ENCODE measurements at regions not wholly inside any gene's neighbourhood (a gene's known extent, or its start where the extent isn't known, plus 50 kb on each side); places are given as distances from the start of the nearest gene placed in this dataset.

DNA sequence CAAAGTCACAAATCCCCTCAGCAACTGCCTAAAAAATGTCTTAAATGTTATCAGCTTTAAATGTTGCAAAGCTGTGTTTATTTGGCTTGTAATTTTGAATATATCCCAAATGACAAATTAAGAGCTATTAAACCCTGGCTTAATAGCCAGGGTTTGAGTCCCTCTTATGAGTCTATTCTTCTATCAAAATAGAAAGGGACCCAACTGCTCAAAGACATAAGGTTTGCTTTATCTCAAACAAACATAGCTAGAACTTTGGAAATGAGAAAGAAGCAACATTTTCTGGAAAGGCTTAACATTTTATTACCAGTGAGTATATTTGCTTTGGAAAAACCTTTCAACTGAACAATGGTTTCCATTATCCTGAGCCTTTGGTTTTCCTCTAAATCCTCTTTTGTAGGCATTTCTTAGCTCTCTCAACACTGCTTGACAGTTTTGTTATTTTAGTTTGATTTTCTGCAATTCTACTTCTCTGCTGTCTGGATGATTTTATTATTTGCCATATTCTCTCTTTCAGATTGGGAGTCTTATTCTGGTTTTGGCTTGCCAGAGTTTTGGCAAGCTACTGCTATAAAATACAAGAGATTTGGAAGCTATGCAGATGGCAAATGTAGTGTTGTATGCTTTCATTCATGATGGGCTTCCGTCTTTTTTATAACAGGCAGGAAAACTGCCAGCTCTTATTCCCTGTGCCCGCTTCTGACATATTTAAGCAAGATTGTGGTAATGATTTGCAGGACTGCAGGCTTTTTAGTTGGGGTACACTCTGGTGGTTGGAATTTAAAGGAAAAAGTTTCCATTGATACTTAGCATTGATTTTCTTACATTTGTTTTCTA lies 734.9 kb downstream of the DTWD2 start:
- H3K4me2 ChIP-seq (ENCODE audit: insufficient read depth, insufficient read length, low read length): no peak overlapping the region
- no peak for DNase-seq
- no peak overlapping the region for H2BK120ac ChIP-seq (ENCODE audit: low read depth, low read length, poor library complexity, severe bottlenecking)
- no peak overlapping the region for H3K23ac ChIP-seq (ENCODE audit: insufficient read length, low read depth, low read length)
- H2AFZ ChIP-seq (ENCODE audit: low read length): no peak overlapping the region
- H3K4me1 ChIP-seq (ENCODE audit: insufficient read depth, low read length): no peaks in the 10 kb centered on the region
- Mint-ChIP-seq H3K4me3 (no peak overlapping the region), H3K9me3 (peaks cover 17 to 23% of the 10 kb centered on the region in 2 experiments), H3K27ac (no peak overlapping the region), H3K27me3 (ENCODE audit: low read depth) (no peaks in the 10 kb centered on the region), H3K36me3 (ENCODE audit: insufficient read depth in 1 of 3, low read depth in 3 of 3) (peaks cover 0 to 23% (median 3%) of the 10 kb centered on the region in 3 experiments; a peak in 3 of 7 replicates), H3K4me1 (no peaks in the 10 kb centered on the region)
- H3K79me1 ChIP-seq (ENCODE audit: insufficient read depth, low read depth, low read length, poor library complexity, severe bottlenecking): no peaks in the 10 kb centered on the region
- TF ChIP-seq, protein P1, sequence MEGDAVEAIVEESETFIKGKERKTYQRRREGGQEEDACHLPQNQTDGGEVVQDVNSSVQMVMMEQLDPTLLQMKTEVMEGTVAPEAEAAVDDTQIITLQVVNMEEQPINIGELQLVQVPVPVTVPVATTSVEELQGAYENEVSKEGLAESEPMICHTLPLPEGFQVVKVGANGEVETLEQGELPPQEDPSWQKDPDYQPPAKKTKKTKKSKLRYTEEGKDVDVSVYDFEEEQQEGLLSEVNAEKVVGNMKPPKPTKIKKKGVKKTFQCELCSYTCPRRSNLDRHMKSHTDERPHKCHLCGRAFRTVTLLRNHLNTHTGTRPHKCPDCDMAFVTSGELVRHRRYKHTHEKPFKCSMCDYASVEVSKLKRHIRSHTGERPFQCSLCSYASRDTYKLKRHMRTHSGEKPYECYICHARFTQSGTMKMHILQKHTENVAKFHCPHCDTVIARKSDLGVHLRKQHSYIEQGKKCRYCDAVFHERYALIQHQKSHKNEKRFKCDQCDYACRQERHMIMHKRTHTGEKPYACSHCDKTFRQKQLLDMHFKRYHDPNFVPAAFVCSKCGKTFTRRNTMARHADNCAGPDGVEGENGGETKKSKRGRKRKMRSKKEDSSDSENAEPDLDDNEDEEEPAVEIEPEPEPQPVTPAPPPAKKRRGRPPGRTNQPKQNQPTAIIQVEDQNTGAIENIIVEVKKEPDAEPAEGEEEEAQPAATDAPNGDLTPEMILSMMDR (conservative IDR thresholded peaks at IDR 0.05): no peak
- no peak overlapping the region for H4K8ac ChIP-seq (replicated peaks; ENCODE audit: insufficient read length, low read depth, low read length)
- no peak overlapping the region for H4K5ac ChIP-seq (ENCODE audit: insufficient read length, low read depth, low read length)
- no peak overlapping the region for H2AK5ac ChIP-seq (ENCODE audit: insufficient read length, low read length)
- no peak overlapping the region for H4K91ac ChIP-seq (ENCODE audit: insufficient read length, low read depth, low read length)
- no CpG with 5 or more reads among the region's 2 CpGs for WGBS (ENCODE audit: extremely low coverage, insufficient read length, low lambda C conversion rate)
- no peak overlapping the region for H2BK15ac ChIP-seq (ENCODE audit: low read depth, low read length)
- H3K27me3 ChIP-seq (ENCODE audit: insufficient read depth, low read length): no peaks in the 10 kb centered on the region
- no peaks in the 10 kb centered on the region for H4K20me1 ChIP-seq (ENCODE audit: control insufficient read depth, insufficient read depth, insufficient read length)
- H3K23me2 ChIP-seq (ENCODE audit: insufficient read length, low read depth, low read length, poor library complexity, severe bottlenecking): no peaks in the 10 kb centered on the region
- H3K27ac ChIP-seq (ENCODE audit: insufficient read length, low read depth, low read length): no peak overlapping the region
- H3K79me2 ChIP-seq (ENCODE audit: insufficient read depth, low read length): no peaks in the 10 kb centered on the region
- no peaks in the 10 kb centered on the region for H3K9me3 ChIP-seq (ENCODE audit: control insufficient read depth, low read depth, low read length)
- H3K4ac ChIP-seq (ENCODE audit: low read depth, low read length): no peak overlapping the region
- no peak overlapping the region for H3T11ph ChIP-seq (ENCODE audit: low read length)
- H2BK20ac ChIP-seq (ENCODE audit: low read depth, low read length, poor library complexity, severe bottlenecking): no peak overlapping the region
- H3K56ac ChIP-seq (ENCODE audit: insufficient read length, low read depth, low read length): no peak overlapping the region
- no peak overlapping the region for H2BK5ac ChIP-seq (ENCODE audit: insufficient read length, low read length)
- H3K18ac ChIP-seq (ENCODE audit: insufficient read length, low read depth, low read length): no peak overlapping the region
- H3K14ac ChIP-seq (ENCODE audit: insufficient read depth, low read length): no peak overlapping the region
- no peak overlapping the region for H2BK12ac ChIP-seq (ENCODE audit: insufficient read length, low read depth, low read length)
- H3K9ac ChIP-seq (ENCODE audit: extremely low read depth, insufficient read length, low read length): no peak overlapping the region
